SK-N-SH (cell line): ENCODE measurements at regions not wholly inside any gene's neighbourhood (a gene's known extent, or its start where the extent isn't known, plus 50 kb on each side); places are given as distances from the start of the nearest gene placed in this dataset.

Source experiments
- CTCF ChIA-PET: fragments of 300-600, 350-600 bp; formaldehyde crosslinking; extraction: SDS; loops from one replicate; lab custom pipeline; 2021; lab: Yijun Ruan, JAX
- POLR2A ChIA-PET: fragments of 350-600 bp; sonication (Branson Sonifier 250); formaldehyde crosslinking; extraction: SDS; loops from one replicate; lab custom pipeline; 2020; ENCODE audit warnings: antibody characterized with exemption, inconsistent platforms; lab: Yijun Ruan, JAX
- DNase-seq: peaks from one replicate; pipeline ENCODE4 v3.0.0; 2012
- H2AFZ ChIP-seq: fragments of 200-600 bp; sonication (generic); 2 replicates; pipeline ENCODE4 v1.8.1; 2016; ENCODE audit warnings: antibody characterized with exemption, mild to moderate bottlenecking, low read depth
- H3F3A ChIP-seq: fragments of 200-600 bp; sonication (generic); replicated peaks from 2 replicates; pipeline ENCODE3; 2016; ENCODE audit warnings: antibody characterized with exemption, mild to moderate bottlenecking; ENCODE audit not compliant: insufficient read depth
- H3K27ac ChIP-seq, 2 experiments: fragments of 200-500 bp in 1 of 2; fragments of 200-600 bp in 1 of 2; sonication (Bioruptor generic) in 1 of 2; sonication (generic), shearing (Covaris generic) in 1 of 2; 2 replicates each; pipeline versions ENCODE4 v1.5.1 to v1.6.1; 2014 to 2016; ENCODE audit warnings: low read depth in 2 of 2, inconsistent platforms in 1 of 2, low read length in 1 of 2, mild to moderate bottlenecking in 1 of 2, mixed read lengths in 1 of 2
- H3K27me3 ChIP-seq: fragments of 200-600 bp; sonication (generic), shearing (Covaris generic); 2 replicates; pipeline ENCODE4 v1.6.1; 2016; ENCODE audit warnings: mixed run types; ENCODE audit not compliant: insufficient read depth
- H3K36me3 ChIP-seq, 2 experiments: fragments of 200-500 bp in 1 of 2; fragments of 200-600 bp in 1 of 2; sonication (Bioruptor generic) in 1 of 2; sonication (generic) in 1 of 2; replicated peaks in 1 of 2; 2 replicates each; pipeline versions ENCODE3 to v1.5.1; 2014 to 2016; ENCODE audit warnings: low read length in 1 of 2, mild to moderate bottlenecking in 1 of 2; ENCODE audit not compliant: insufficient read depth in 2 of 2, control insufficient read depth in 1 of 2
- H3K4me1 ChIP-seq, 2 experiments: fragments of 200-500 bp in 1 of 2; fragments of 200-600 bp in 1 of 2; sonication (Bioruptor generic) in 1 of 2; sonication (generic), shearing (Covaris generic) in 1 of 2; 2 replicates each; pipeline versions ENCODE4 v1.5.1 to v1.6.1; 2014 to 2016; ENCODE audit warnings: low read depth in 1 of 2, low read length in 1 of 2, mixed run types in 1 of 2; ENCODE audit not compliant: insufficient read depth in 2 of 2, control insufficient read depth in 1 of 2
- H3K4me2 ChIP-seq: fragments of 200-600 bp; sonication (generic), shearing (Covaris generic); 2 replicates; pipeline ENCODE4 v1.6.1; 2017; ENCODE audit warnings: mixed run types
- H3K4me3 ChIP-seq, 2 experiments: fragments of 200-500 bp in 1 of 2; fragments of 200-600 bp in 1 of 2; sonication (Bioruptor generic) in 1 of 2; sonication (generic), shearing (Covaris generic) in 1 of 2; 2 replicates each; pipeline versions ENCODE4 v1.5.1 to v1.8.1; 2014 to 2016; ENCODE audit warnings: low read depth in 2 of 2, inconsistent platforms in 1 of 2, low read length in 1 of 2, mild to moderate bottlenecking in 1 of 2, mixed read lengths in 1 of 2, moderate library complexity in 1 of 2
- H3K79me2 ChIP-seq: fragments of 200-600 bp; sonication (generic); 2 replicates; pipeline ENCODE4 v1.8.1; 2017; ENCODE audit warnings: mild to moderate bottlenecking; ENCODE audit not compliant: insufficient read depth
- H3K9ac ChIP-seq: fragments of 200-600 bp; sonication (generic); 2 replicates; pipeline ENCODE4 v1.6.1; 2017; ENCODE audit warnings: mixed run types
- H3K9me2 ChIP-seq: fragments of 200-600 bp; sonication (generic); 2 replicates; pipeline ENCODE4 v1.6.1; 2017; ENCODE audit warnings: mixed run types
- H3K9me3 ChIP-seq: fragments of 200-600 bp; sonication (generic); 2 replicates; pipeline ENCODE4 v1.6.1; 2017; ENCODE audit warnings: mixed run types, mild to moderate bottlenecking, moderate library complexity
- H4K20me1 ChIP-seq: fragments of 200-600 bp; sonication (generic); 2 replicates; pipeline ENCODE4 v1.6.1; 2017; ENCODE audit warnings: mild to moderate bottlenecking, mixed run types; ENCODE audit not compliant: insufficient read depth
- CHD2 ChIP-seq: fragments of 150-350 bp; IDR thresholded peaks from 2 replicates; pipeline ENCODE4 v1.6.1; 2018; ENCODE audit warnings: low read length; ENCODE audit not compliant: partially characterized antibody
- ELF1 ChIP-seq: IDR thresholded peaks from 2 replicates; pipeline ENCODE4 v1.4.0; 2012
- EP300 ChIP-seq, 2 experiments: IDR thresholded peaks; 2 replicates each; pipeline versions ENCODE4 v1.4.0 to v1.6.1; 2012; ENCODE audit warnings: borderline replicate concordance in 1 of 2, low read depth in 1 of 2, low read length in 1 of 2
- GATA2 ChIP-seq: sonication (generic); formaldehyde crosslinking; IDR thresholded peaks from 2 replicates; pipeline ENCODE4 v1.5.0; 2020; ENCODE audit warnings: mild to moderate bottlenecking, missing genetic modification reagents
- JUND ChIP-seq: IDR thresholded peaks from 2 replicates; pipeline ENCODE4 v1.4.0; 2012
- MEF2A ChIP-seq: IDR thresholded peaks from 2 replicates; pipeline ENCODE4 v1.4.0; 2012; ENCODE audit warnings: low read depth, borderline replicate concordance
- MXI1 ChIP-seq: IDR thresholded peaks from 2 replicates; pipeline ENCODE4 v1.6.1; 2012; ENCODE audit warnings: mild to moderate bottlenecking, low read depth, low read length, improper control_type of control experiment
- NFIC ChIP-seq: IDR thresholded peaks from 2 replicates; pipeline ENCODE4 v1.4.0; 2012; ENCODE audit warnings: borderline replicate concordance
- NRF1 ChIP-seq: IDR thresholded peaks from 2 replicates; pipeline ENCODE4 v1.6.1; 2012; ENCODE audit warnings: low read depth, mild to moderate bottlenecking, low read length
- POLR2AphosphoS5 ChIP-seq: IDR thresholded peaks from 2 replicates; pipeline ENCODE4 v1.6.1; 2012; ENCODE audit warnings: low read depth, low read length
- RCOR1 ChIP-seq: fragments of 150-350 bp; IDR thresholded peaks from 2 replicates; pipeline ENCODE4 v1.6.1; 2017; ENCODE audit warnings: antibody characterized with exemption, low read length
- RXRA ChIP-seq: IDR thresholded peaks from 2 replicates; pipeline ENCODE4 v1.4.0; 2012; ENCODE audit warnings: low read depth, mild to moderate bottlenecking, borderline replicate concordance
- SIN3A ChIP-seq: IDR thresholded peaks from 2 replicates; pipeline ENCODE4 v1.6.1; 2012; ENCODE audit warnings: low read depth, mild to moderate bottlenecking, low read length, moderate library complexity, borderline replicate concordance
- TCF12 ChIP-seq: IDR thresholded peaks from 2 replicates; pipeline ENCODE4 v1.4.0; 2012
- USF2 ChIP-seq: fragments of 150-350 bp; IDR thresholded peaks from 2 replicates; pipeline ENCODE4 v1.6.1; 2017; ENCODE audit warnings: antibody characterized with exemption, low read length, low read depth, borderline replicate concordance
- YY1 ChIP-seq: IDR thresholded peaks from 2 replicates; pipeline ENCODE4 v1.4.0; 2012; ENCODE audit warnings: low read depth, mild to moderate bottlenecking
- WGBS: methylation state at CpG from one replicate; pipeline ENCODE4 v1.1.6; 2017; ENCODE audit warnings: low lambda C conversion rate; 5-methylcytosine and 5-hydroxymethylcytosine counted together
- TF ChIP-seq, protein P1 (sequence below): IDR thresholded peaks from 2 replicates; pipeline ENCODE4 v1.4.0; 2012; ENCODE audit warnings: low read depth, borderline replicate concordance
- TF ChIP-seq, protein P2 (sequence below): IDR thresholded peaks from 2 replicates; pipeline ENCODE4 v1.4.0; 2012; ENCODE audit warnings: low read depth

- no peak overlapping the region for H3K4me2 ChIP-seq
- no peaks in the 10 kb centered on the region for H3K9me3 ChIP-seq
- ChIA-PET POLR2A (no interaction called here), CTCF (interaction anchor here (0.7 to 2.2 kb wide), 3 partner anchors 20 to 84 kb away, joined by 3 to 7 read pairs (median 3); no protein-coding TSS in a partner anchor)
- H3K4me3 ChIP-seq = no peak overlapping the region
- H3K79me2 ChIP-seq = no peaks in the 10 kb centered on the region
- no peak overlapping the region for H2AFZ ChIP-seq
- H3K36me3 ChIP-seq = no peaks in the 10 kb centered on the region
- no peaks in the 10 kb centered on the region for H3F3A ChIP-seq
- no peaks in the 10 kb centered on the region for H4K20me1 ChIP-seq
- H3K9ac ChIP-seq = no peak overlapping the region
- WGBS = 80% methylated on average over 3 of the region's 3 CpGs
- H3K9me2 ChIP-seq = no peaks in the 10 kb centered on the region
- TF ChIP-seq SIN3A (no peak), EP300 (IDR thresholded peaks at IDR 0.05; ENCODE audit: borderline replicate concordance in 1 of 2, low read depth in 1 of 2, low read length in 1 of 2) (no peak), MXI1 (no peak), CHD2 (no peak), YY1 (no peak), ELF1 (no peak), TCF12 (no peak), JUND (no peak)
- no peak for DNase-seq
- H3K27ac ChIP-seq = peak overlapping the region in 1 of 2 experiments; percentile 78; a peak in 2 of 4 replicates
- H3K27me3 ChIP-seq = no peaks in the 10 kb centered on the region
- peaks cover 0 to 29% of the 10 kb centered on the region in 2 experiments; a peak in 2 of 4 replicates for H3K4me1 ChIP-seq
These were observed 132.5 kb upstream of the NFIA start for GRCh38 chr1:60949826-60950197.

DNA sequence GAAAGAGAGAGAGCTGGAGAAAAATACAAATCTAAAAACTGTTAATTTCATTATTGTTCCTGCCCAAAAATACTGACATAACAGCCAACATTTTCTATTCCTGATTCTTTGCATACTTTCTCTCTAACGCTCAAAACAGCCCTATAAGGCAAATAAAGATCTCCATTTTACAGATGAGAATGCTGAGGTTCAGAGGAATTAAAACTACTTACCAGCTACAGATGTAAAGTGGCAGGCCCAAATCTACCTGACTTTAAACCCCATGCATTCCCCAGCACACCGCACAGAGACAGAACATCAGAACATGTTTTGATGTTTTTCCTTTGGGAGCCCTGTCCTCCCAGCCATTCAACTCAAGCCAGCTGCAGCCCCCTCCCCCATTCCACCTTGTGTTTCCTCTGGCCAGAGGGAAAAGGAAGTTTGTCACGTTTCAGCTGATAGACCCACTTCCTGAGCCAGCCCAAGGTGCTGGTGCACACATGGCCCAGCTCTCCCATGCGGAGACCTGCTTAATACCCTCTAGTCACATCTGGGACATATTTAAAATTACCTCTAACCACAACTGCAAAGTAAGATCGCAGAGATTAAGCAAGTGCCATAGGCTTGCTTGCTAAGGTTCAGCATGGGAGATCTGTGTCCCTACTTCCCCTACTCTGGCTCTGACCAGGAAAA, 133.1 kb upstream of the NFIA start:
- H3K4me1 ChIP-seq = peaks cover 0 to 29% of the 10 kb centered on the region in 2 experiments; a peak in 2 of 4 replicates
- peak; percentile 54 for DNase-seq
- no peaks in the 10 kb centered on the region for H3K9me2 ChIP-seq
- no peak overlapping the region for H3K4me2 ChIP-seq
- no peaks in the 10 kb centered on the region for H3F3A ChIP-seq
- TF ChIP-seq, protein P1, sequence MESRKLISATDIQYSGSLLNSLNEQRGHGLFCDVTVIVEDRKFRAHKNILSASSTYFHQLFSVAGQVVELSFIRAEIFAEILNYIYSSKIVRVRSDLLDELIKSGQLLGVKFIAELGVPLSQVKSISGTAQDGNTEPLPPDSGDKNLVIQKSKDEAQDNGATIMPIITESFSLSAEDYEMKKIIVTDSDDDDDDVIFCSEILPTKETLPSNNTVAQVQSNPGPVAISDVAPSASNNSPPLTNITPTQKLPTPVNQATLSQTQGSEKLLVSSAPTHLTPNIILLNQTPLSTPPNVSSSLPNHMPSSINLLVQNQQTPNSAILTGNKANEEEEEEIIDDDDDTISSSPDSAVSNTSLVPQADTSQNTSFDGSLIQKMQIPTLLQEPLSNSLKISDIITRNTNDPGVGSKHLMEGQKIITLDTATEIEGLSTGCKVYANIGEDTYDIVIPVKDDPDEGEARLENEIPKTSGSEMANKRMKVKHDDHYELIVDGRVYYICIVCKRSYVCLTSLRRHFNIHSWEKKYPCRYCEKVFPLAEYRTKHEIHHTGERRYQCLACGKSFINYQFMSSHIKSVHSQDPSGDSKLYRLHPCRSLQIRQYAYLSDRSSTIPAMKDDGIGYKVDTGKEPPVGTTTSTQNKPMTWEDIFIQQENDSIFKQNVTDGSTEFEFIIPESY = no peak
- TF ChIP-seq GATA2 (CRISPR knock-in tag) (peak; percentile 92), POLR2AphosphoS5 (no peak), RXRA (no peak), RCOR1 (peak; percentile 61), MEF2A (no peak), CHD2 (peak; percentile 83), YY1 (no peak), NFIC (no peak), USF2 (no peak), EP300 (IDR thresholded peaks at IDR 0.05; ENCODE audit: borderline replicate concordance in 1 of 2, low read depth in 1 of 2, low read length in 1 of 2) (peak in 1 of 2 experiments; percentile 79; a peak in 2 of 4 replicates), TCF12 (0 out of 2 replicates have a peak, but pooled peaks have one; percentile 25), NRF1 (no peak)
- TF ChIP-seq, protein P2, sequence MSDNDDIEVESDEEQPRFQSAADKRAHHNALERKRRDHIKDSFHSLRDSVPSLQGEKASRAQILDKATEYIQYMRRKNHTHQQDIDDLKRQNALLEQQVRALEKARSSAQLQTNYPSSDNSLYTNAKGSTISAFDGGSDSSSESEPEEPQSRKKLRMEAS = no peak
- POLR2A ChIA-PET = no interaction called here
- peak overlapping the region in 1 of 2 experiments; percentile 84; a peak in 2 of 4 replicates for H3K27ac ChIP-seq
- H3K4me3 ChIP-seq = no peak overlapping the region
- H3K36me3 ChIP-seq = no peaks in the 10 kb centered on the region
- no peaks in the 10 kb centered on the region for H4K20me1 ChIP-seq
- no peak overlapping the region for H2AFZ ChIP-seq
- no peak overlapping the region for H3K9ac ChIP-seq
- WGBS = 68% methylated on average over 5 of the region's 5 CpGs
- no peaks in the 10 kb centered on the region for H3K27me3 ChIP-seq
- no peaks in the 10 kb centered on the region for H3K9me3 ChIP-seq
- no peaks in the 10 kb centered on the region for H3K79me2 ChIP-seq
- CTCF ChIA-PET = interaction anchor here (0.7 to 2.2 kb wide), 7 partner anchors 10 to 100 kb away, joined by 3 to 7 read pairs (median 3); no protein-coding TSS in a partner anchor
